ENCODE measurements at regions not wholly inside any gene's neighbourhood (a gene's known extent, or its start where the extent isn't known, plus 50 kb on each side); places are given as distances from the start of the nearest gene placed in this dataset.
"Not testable (repeated sequence)": the region's sequence is repeated elsewhere in the genome, so short reads cannot be mapped to it uniquely, and the experiment has no call there.

GRCh38 chr3:20547361-20548269 is 361.6 kb upstream of the SGO1 start:
- intact Hi-C loops (cut with DNase I); DNase-seq (ENCODE audit: low spot score): not testable (repeated sequence)

- no peak for DNase-seq (ENCODE audit: low spot score)
- intact Hi-C loops (cut with DNase I), result no loop called here
These were observed 360.6 kb upstream of the SGO1 start for GRCh38 chr3:20546636-20547035.

- intact Hi-C loops (cut with DNase I), result no loop called here
These were observed 357.7 kb upstream of the SGO1 start for GRCh38 chr3:20543535-20544226.

GRCh38 chr3:20540066-20540465 is 354.1 kb upstream of the SGO1 start:
- no peak for DNase-seq (ENCODE audit: low spot score)
- intact Hi-C loops (cut with DNase I), result no loop called here

More at GRCh38 chr3:20543535-20544226, 357.7 kb upstream of the SGO1 start:
- DNase-seq (ENCODE audit: low spot score), result no peak

GRCh38 chr3:20539666-20540065 is 353.7 kb upstream of the SGO1 start:
- intact Hi-C loops (cut with DNase I), result no loop called here
- DNase-seq (ENCODE audit: low spot score), result no peak

GRCh38 chr3:20537234-20537633 is 351.2 kb upstream of the SGO1 start:
- no peak for DNase-seq (ENCODE audit: low spot score)
- intact Hi-C loops (cut with DNase I), result no loop called here

GRCh38 chr3:20529911-20530310 is 343.9 kb upstream of the SGO1 start:
- no peak for DNase-seq (ENCODE audit: low spot score)
- intact Hi-C loops (cut with DNase I), result no loop called here

GRCh38 chr3:20528180-20528770 is 342.3 kb upstream of the SGO1 start:
- intact Hi-C loops (cut with DNase I), result no loop called here
- DNase-seq (ENCODE audit: low spot score), result no peak

GRCh38 chr3:20527368-20527767 is 341.4 kb upstream of the SGO1 start:
- intact Hi-C loops (cut with DNase I), result no loop called here
- DNase-seq (ENCODE audit: low spot score), result no peak

GRCh38 chr3:20524328-20524727 is 338.3 kb upstream of the SGO1 start:
- intact Hi-C loops (cut with DNase I), result no loop called here
- DNase-seq (ENCODE audit: low spot score), result no peak

- DNase-seq (ENCODE audit: low spot score), result no peak
- intact Hi-C loops (cut with DNase I), result no loop called here
These were observed 337.3 kb upstream of the SGO1 start for GRCh38 chr3:20523293-20523692.

GRCh38 chr3:20517316-20517715 is 331.3 kb upstream of the SGO1 start:
- intact Hi-C loops (cut with DNase I); DNase-seq (ENCODE audit: low spot score): not testable (repeated sequence)

- no peak for DNase-seq (ENCODE audit: low spot score)
- intact Hi-C loops (cut with DNase I), result no loop called here
These were observed 330.3 kb upstream of the SGO1 start for GRCh38 chr3:20516311-20516710.

GRCh38 chr3:20515834-20516233 is 329.8 kb upstream of the SGO1 start:
- no peak for DNase-seq (ENCODE audit: low spot score)
- intact Hi-C loops (cut with DNase I), result no loop called here

GRCh38 chr3:20511863-20512505 is 326.0 kb upstream of the SGO1 start:
- intact Hi-C loops (cut with DNase I), result loop anchor here (5.0 kb wide), 1 partner anchor 225 kb away; no protein-coding TSS in a partner anchor
- DNase-seq (ENCODE audit: low spot score), result no peak

GRCh38 chr3:20510396-20510795 is 324.4 kb upstream of the SGO1 start:
- intact Hi-C loops (cut with DNase I), result loop anchor here (5.0 kb wide), 1 partner anchor 227 kb away; no protein-coding TSS in a partner anchor
- no peak for DNase-seq (ENCODE audit: low spot score)

- intact Hi-C loops (cut with DNase I), result no loop called here
- no peak for DNase-seq (ENCODE audit: low spot score)
These were observed 317.5 kb upstream of the SGO1 start for GRCh38 chr3:20503394-20504082.

- no peak for DNase-seq (ENCODE audit: low spot score)
- intact Hi-C loops (cut with DNase I), result no loop called here
These were observed 305.0 kb upstream of the SGO1 start for GRCh38 chr3:20490996-20491395.

GRCh38 chr3:20488151-20488550 is 302.1 kb upstream of the SGO1 start:
- intact Hi-C loops (cut with DNase I), result no loop called here
- no peak for DNase-seq (ENCODE audit: low spot score)
